ENCODE measurements at regions not wholly inside any gene's neighbourhood (a gene's known extent, or its start where the extent isn't known, plus 50 kb on each side); places are given as distances from the start of the nearest gene placed in this dataset.

GRCh38 chr3:82354228-82354627 is 592.8 kb upstream of the GBE1 start:
- WGBS, 2 donors = 29 to 39% methylated on average over 4 of the region's 4 CpGs
- TF ChIP-seq CTCF (IDR thresholded peaks at IDR 0.05) = no peak
- TF ChIP-seq POLR2A (IDR thresholded peaks at IDR 0.05) = no peak
- no peak overlapping the region for H3K27ac ChIP-seq
- H3K27me3 ChIP-seq = no peaks in the 10 kb centered on the region
- no peak overlapping the region for H3K4me3 ChIP-seq
- intact Hi-C loops (cut with DNase I; ENCODE audit: low total_unique reads) = no loop called here
- no peaks in the 10 kb centered on the region for H3K9me3 ChIP-seq
- DNase-seq = peak; percentile 22
- no peaks in the 10 kb centered on the region for H3K36me3 ChIP-seq (ENCODE audit: low read depth, missing control alignments)
- peaks cover 6% of the 10 kb centered on the region for H3K4me1 ChIP-seq

- Histone ChIP-seq H3K4me3 (no peak overlapping the region), H3K27me3 (no peaks in the 10 kb centered on the region), H3K36me3 (ENCODE audit: low read depth, missing control alignments) (no peaks in the 10 kb centered on the region), H3K9me3 (no peaks in the 10 kb centered on the region), H3K27ac (no peak overlapping the region), H3K4me1 (peaks cover 6% of the 10 kb centered on the region)
- TF ChIP-seq CTCF (IDR thresholded peaks at IDR 0.05) (no peak), POLR2A (IDR thresholded peaks at IDR 0.05) (no peak)
- intact Hi-C loops (cut with DNase I; ENCODE audit: low total_unique reads) = no loop called here
- 61 to 67% methylated on average over 6 of the region's 6 CpGs for WGBS, 2 donors
- peak; percentile 44 for DNase-seq
Observed at GRCh38 chr3:82353306-82354171, 592.1 kb upstream of the GBE1 start.

DNA sequence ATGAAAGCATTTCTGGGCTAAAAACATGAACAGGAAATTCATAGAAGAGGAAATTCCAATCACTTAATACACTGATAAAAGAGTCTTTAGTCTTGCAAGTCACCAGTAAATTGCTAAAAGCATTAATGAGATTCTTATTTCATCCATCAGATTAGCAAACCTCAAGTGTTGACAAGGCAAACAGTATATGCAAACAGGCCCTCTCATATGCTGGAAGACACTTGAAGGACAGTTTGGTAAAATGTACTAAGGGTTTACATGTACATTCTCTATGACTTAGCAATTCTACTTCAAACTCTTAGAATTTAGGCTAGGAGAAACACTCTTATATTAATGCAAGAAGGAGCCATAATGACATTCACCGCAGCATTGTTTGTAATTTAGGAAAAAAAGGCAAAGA is 586.1 kb upstream of the GBE1 start:
- no peaks in the 10 kb centered on the region for H3K4me1 ChIP-seq
- intact Hi-C loops (cut with DNase I; ENCODE audit: low total_unique reads) = no loop called here
- TF ChIP-seq POLR2A (IDR thresholded peaks at IDR 0.05) (no peak), CTCF (IDR thresholded peaks at IDR 0.05) (no peak)
- H3K4me3 ChIP-seq = no peak overlapping the region
- WGBS, 2 donors = 95 to 96% methylated on average over 1 of the region's 1 CpG
- H3K36me3 ChIP-seq (ENCODE audit: low read depth, missing control alignments) = no peaks in the 10 kb centered on the region
- no peaks in the 10 kb centered on the region for H3K27me3 ChIP-seq
- no peak for DNase-seq
- H3K27ac ChIP-seq = no peak overlapping the region
- no peaks in the 10 kb centered on the region for H3K9me3 ChIP-seq

GRCh38 chr3:82342521-82342920 is 581.1 kb upstream of the GBE1 start:
- DNase-seq = no peak
- WGBS, 2 donors = 45 to 54% methylated on average over 3 of the region's 3 CpGs
- Histone ChIP-seq H3K9me3 (no peaks in the 10 kb centered on the region), H3K4me1 (no peaks in the 10 kb centered on the region), H3K36me3 (ENCODE audit: low read depth, missing control alignments) (no peaks in the 10 kb centered on the region), H3K4me3 (no peak overlapping the region), H3K27ac (no peak overlapping the region), H3K27me3 (no peaks in the 10 kb centered on the region)
- TF ChIP-seq CTCF (IDR thresholded peaks at IDR 0.05) = no peak
- TF ChIP-seq POLR2A (IDR thresholded peaks at IDR 0.05) = no peak
- intact Hi-C loops (cut with DNase I; ENCODE audit: low total_unique reads) = no loop called here

DNA sequence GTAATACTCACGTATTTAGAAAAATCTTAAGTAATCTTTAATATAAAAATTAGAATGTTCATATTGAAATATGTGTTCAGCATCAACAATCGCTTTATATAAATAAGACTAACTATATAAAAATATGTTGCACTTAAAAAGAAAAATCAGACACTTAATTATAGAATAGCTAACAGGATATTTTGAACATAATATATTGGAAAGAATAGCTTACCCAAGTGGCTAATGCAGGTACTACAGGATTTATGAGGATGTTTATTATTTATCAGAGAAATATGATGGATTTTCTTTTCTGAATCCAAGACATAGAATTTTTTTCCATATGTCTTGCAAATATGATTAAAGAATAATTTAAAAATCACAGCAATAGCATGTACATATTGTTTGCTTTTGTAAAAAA is 567.9 kb upstream of the GBE1 start:
- no peaks in the 10 kb centered on the region for H3K9me3 ChIP-seq
- H3K27me3 ChIP-seq = no peaks in the 10 kb centered on the region
- no peaks in the 10 kb centered on the region for H3K36me3 ChIP-seq (ENCODE audit: low read depth, missing control alignments)
- no peak for DNase-seq
- intact Hi-C loops (cut with DNase I; ENCODE audit: low total_unique reads) = no loop called here
- TF ChIP-seq CTCF (IDR thresholded peaks at IDR 0.05) = peak in 1 of 3 experiments; percentile 71
- no peak for TF ChIP-seq POLR2A (IDR thresholded peaks at IDR 0.05)
- no peaks in the 10 kb centered on the region for H3K4me1 ChIP-seq
- WGBS, 2 donors = 66 to 91% methylated on average over 2 of the region's 2 CpGs
- no peak overlapping the region for H3K27ac ChIP-seq
- peak overlapping the region in 1 of 2 donors; percentile 0 for H3K4me3 ChIP-seq

Data from testis (tissue), 2 donors.